ENCODE measurements at regions not wholly inside any gene's neighbourhood (a gene's known extent, or its start where the extent isn't known, plus 50 kb on each side); places are given as distances from the start of the nearest gene placed in this dataset.

DNA sequence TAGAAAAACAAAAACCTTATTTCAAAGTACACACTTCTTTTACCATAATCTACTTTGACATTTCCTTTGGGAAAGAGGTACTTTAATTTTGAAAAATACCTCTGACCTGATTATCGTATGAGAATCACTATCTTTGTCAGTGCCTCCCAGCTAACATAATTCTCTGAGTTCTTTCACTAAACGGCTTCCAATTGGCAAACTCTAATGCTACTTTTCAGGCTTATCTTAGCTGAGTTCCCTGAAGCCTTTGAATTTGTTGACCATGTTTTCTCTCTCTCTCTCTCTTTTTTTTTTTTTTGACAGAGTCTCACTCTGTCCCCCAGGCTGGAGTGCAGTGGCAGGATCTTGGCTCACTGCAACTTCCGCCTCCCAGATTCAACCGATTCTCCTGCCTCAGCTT is 312.8 kb downstream of the ZPLD1 start:
- no peak for DNase-seq (ENCODE audit: low read depth in 2 of 2)

DNA sequence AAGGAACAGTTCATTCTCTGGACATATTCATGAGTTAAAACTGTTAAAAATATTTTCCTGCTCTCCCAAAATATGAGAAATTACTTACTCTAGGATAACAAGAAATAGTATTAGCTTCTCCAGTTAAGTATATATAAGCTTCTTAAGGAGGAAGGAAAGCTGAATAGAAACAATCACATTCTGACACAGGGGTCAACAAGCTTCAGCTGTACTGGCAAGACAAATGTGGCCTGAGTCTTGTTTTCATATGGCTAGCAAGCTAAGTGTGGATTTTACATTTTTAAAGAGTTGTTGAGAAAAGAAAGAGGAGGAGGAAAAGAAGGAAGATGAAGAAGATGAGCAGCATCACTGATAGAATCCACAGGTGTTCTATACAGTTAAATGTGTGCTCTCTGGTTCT is 313.8 kb downstream of the ZPLD1 start:
- DNase-seq (ENCODE audit: low read depth in 2 of 2) = no peak

DNA sequence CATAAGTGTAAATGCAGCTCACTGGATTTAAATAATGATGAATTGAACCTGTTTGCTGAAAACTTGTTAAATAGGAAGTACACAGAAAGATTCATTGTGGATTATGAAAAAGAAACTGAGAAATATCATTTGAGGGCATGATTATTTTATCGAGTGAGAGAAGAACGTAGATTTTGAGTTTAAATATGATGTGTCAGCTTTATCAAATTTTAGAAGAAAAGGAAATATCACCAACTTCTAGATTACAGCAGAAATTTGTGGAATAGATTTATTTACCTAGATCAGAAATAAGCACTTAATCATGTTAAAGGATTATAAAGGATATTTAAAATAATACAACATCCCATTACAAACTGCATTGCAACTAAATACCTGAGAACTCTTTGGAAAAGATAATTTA is 315.5 kb downstream of the ZPLD1 start:
- no peak for DNase-seq (ENCODE audit: low read depth in 2 of 2)

DNA sequence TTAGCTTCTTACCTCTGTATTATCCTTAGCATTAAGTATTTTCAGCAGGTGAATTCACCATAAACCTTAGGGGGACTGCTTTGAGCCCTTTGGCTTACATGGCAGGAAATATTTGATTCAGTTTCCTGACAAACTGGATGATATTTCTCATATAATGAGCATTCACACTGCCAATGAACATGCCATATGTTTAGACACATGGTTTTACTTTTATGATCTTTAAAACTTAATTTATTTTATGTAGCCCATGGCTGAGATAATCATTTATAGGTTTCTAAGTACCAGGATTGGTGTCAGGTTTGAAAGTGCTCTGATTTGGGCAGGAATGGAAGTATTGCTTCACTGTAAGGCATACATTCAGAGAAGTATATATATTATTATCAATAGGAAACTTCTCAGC is 319.1 kb downstream of the ZPLD1 start:
- DNase-seq (ENCODE audit: low read depth in 2 of 2) = no peak

DNA sequence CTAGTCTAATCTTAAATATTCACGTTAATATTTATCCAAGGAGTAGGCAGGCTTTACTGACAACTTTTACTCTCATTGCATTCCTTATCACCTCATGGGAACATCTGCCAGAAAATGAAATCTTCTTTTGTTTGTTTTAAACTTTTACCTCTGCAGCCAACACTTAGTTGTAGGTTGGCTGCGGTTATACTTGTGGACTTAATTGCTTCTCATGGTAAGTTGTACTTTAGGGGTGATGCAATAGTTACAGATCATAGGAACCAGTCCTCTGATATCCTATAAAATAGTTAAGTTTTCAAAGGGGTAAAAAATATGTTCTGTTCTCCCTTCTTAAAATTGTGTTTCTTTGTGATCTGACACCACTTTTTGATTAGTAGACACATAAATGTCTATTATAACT is 321.9 kb downstream of the ZPLD1 start:
- DNase-seq (ENCODE audit: low read depth in 2 of 2) = no peak

DNA sequence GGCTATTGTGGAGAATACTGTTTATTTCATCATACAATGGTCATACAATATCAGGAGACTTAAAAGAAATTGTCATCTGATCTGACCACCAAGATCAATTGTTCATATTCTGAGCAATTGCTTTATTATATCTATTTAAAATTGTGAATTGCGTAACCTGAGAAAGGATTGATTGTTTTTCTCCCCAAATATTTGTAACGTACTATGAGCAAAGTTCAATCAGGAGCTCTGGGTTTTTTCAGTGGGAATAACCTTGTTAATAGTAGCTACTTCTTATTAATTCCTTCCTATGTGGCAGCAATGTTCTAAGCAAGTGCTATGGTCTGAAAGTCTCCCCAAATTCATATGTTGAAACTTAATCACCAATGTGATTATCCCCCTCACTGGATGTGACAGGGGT is 323.1 kb downstream of the ZPLD1 start:
- no peak for DNase-seq (ENCODE audit: low read depth in 2 of 2)

DNA sequence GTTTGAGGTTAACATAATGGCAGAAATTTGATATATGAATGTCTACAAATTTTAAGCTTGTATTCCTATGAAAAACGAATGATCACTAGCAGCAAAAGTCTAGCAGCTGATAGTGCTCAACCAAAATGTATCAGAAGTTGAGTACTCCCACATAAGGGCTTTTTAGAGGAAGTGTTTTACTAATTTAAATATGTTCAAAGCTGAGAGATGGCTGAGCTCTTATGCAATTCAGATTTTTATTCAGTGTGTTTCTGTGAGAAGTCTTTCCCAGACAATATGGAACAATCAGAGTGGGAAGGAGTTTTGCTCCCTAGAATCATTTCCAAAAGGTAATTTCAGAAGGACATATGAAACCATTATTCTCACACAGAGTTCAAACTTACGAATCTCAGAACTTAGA is 327.0 kb downstream of the ZPLD1 start:
- DNase-seq (ENCODE audit: low read depth in 2 of 2) = no peak

DNA sequence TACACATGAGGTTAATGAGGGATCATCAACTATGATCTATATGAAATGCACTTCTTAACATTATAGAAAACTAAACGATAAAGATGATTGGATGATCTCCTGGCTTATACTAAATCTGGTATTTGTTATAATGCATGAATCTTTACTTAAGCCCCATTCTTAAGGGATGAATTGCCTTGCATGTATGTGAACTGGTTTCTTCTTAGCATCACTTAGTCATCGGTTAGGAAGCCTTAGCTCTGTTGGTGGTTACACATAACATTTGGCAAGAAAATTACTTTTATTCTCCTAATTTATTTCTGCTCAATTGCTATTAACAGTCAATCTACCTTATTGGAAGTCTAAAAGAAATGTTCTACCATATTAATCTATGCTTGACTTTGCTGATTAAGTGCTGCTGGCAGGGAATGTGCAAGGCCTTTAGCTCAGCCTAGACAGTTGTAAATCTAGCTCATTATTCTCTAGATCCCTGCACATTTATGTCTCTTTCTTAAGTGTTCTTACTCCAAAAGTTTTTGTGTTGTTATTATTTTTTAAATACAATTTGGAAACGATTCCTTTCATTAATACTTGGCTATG is 356.0 kb downstream of the ZPLD1 start:
- DNase-seq (ENCODE audit: low read depth in 2 of 2) = no peak

DNA sequence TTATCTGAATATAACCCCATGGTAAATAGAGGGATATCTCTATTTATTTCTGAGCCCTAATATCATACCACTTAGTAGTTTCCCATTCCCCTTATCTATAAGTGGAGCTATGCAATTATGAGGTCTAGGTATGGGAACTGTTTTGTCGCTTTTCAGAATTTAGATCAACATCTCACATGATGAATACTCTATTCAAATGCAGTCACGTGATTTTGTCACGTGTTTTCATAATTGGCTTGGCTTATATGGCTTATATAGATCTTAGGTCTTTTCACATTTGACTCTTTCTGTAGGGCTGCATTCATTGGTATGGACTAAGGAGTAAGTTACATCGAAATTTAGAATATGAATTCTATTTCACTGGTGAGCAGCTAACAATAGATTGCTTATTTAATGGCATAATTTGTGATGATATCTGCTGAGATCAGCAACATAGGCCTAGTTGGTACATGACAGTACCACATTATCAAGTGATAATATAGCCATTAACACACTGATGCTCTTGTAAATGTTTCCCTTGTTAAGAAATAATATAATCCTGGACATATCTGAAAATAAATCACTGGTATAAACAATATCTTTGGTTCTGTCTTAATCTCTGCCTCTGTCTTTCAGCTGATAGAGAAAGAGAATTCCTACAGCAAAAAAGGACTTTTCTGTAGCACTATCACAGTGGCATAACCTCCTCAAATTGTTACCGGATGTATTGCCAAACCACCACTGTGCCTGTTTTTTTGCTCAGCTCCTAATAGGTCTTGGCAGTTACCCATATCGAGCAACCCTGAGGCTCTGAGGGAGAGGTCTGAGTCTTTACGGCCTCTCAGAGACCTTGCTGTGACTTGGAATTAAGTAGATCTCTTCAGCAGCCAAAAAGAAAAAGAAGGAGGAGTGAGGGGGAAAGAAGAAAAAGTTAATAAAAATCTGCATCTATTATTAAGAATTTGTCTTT is 357.1 kb downstream of the ZPLD1 start:
- no peak for DNase-seq (ENCODE audit: low read depth in 2 of 2)

DNA sequence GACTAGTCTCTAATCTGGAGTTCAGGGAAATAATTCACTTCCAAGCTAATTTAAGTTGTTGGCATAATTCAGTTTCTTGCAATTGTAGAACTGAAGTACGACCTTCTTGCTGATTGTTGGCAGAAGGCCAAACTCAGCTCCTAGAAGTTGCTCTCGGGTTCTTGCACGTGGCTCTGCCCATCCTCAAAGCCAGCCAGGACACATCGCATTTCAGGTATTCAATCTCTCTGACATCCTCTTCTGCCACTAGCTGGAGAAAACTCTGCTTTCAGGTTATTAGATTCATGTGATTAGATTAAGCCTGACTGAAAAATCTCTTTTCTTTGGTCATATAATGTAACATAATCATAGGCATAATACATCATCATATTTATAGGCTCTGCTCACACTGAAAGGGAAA is 362.0 kb downstream of the ZPLD1 start:
- DNase-seq (ENCODE audit: low read depth in 2 of 2) = no peak

DNA sequence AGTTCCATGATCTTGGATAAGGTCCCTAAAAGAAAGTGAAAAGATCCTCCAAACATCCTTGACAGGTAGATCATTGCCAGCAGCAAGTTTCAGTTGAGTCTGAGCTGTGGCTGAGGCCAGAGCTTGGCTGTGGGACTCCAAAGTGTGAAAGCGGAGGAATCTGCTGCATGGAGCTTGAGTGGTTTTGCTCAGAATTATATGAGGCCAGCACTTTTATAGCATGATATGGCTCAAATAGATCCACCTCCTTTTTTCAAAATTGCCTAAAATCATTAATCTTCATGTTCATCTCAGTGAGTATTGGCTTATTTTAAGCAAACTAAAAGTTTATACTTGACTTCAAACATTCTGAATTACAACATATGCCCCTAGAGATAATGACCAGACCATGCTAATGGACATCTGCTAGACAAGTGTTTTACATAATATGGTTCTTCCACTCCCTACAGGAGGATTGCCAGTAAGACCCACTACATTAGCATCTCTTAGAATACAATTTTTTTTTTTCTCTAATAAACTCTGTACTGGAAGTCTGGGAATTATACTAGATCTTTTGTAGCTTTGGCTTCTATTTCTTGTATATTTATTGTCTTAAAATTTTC is 368.1 kb downstream of the ZPLD1 start:
- no peak for DNase-seq (ENCODE audit: low read depth in 2 of 2)

DNA sequence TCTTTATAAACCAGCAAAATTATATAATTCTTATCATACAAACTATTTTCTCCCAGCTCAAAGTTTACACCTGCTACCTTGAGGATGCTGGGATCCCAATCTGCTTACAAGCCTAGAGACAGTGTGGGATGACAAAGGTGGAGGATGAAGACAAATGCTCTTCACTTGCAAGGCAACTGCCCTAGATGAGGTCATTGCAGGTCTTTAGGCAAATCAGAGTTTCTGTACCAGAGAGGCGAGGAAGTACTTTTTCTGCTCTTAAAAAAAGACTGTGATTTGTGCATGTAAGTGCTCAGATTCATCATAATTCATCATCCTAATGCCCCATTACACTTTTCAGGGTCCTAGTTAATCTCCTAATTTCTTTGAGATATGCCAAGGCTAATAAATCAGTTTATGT is 376.1 kb downstream of the ZPLD1 start:
- no peak for DNase-seq (ENCODE audit: low read depth in 2 of 2)

DNA sequence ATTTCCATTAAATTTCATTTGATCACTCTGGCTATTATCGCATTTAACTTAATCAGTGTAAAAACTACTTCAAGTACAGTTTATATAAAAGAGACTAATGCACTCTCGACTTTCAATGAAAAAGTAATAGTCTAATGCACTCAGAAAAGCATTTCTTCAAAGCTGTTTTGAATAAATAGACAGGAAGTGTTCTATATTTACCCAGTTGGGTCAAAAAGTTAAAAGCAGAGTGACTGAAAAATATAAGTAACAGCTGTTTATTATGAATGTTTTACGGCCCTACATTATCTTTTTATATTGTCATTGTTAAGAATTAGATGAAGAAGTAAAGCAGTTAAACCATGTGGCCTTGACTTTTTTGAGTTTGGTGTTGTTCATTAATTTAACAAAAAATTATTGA is 391.8 kb downstream of the ZPLD1 start:
- DNase-seq (ENCODE audit: low read depth in 2 of 2) = no peak

DNA sequence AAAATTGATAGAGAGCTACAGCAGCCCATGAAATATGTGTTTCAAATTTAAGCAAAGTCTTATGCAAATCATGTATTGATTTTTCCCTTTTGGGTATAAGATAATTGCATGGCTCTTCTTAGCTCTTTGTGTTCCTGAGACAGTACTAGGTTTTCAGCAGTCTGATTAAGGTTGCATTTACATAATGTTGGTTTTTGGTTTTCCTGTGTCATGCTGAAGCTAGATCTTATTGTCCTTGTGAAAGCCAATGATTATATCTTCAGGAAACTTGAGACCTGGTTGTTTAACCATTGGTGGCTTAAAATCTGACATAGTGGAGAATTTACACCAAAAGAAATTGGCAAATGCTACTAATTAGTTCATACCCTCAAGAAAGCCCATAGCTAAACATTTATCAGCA is 392.6 kb downstream of the ZPLD1 start:
- DNase-seq (ENCODE audit: low read depth in 2 of 2) = no peak

DNA sequence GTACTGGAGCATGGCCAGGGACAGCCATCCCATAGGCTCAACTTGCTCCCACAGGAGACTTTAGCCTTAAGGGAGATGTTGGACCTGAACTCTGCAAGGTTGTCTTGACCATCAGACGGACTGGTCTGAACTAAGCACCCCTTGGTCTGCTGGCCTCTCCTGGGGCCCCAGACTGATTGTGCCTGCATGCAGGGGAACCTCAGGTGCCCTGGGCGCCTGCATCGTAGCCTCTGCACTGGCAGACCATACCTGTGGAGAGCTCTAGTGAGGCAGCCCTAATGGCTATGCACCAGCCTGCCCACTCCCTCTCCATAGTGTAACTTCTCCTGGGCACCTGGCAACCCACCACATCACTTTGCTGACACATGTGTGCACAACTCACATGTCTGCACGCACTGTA is 395.6 kb downstream of the ZPLD1 start:
- DNase-seq (ENCODE audit: low read depth in 2 of 2) = no peak

DNA sequence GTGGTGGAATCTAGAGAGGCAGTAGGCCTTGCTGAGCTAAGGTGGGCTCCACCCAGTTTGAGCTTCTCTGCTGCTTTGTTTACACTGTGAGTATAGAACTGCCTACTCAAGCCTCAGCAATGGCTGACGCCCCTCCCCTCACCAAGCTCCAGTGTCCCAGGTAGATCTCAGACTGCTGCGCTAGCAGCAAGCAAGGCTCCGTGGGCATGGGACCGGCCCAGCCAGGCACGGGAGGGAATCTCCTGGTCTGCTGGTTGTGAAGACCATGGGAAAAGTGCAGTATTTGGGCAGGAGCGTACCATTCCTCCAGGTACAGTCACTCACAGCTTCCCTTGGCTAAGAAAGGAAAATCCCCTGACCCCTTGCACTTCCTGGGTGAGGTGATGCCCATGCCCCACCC is 407.1 kb downstream of the ZPLD1 start:
- DNase-seq (ENCODE audit: low read depth in 2 of 2) = no peak

DNA sequence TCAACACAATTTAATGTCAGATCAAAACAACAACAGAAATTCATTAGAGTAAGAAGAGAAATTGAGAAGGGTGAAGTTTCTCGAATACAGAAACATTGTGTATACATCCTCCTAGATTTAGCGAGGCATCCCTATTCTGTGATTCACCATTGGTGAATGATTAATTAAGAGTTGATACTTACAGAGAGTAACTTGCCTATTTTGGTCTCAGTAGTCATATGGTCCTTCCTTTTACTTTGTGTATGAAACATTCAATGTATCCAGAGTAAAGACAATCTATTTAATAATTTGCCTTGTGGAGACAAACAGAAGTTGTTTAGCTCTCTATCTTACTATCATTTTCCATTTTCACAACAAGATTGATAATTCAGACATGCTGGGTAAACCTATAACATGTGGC is 432.0 kb downstream of the ZPLD1 start:
- no peak for DNase-seq (ENCODE audit: low read depth in 2 of 2)

DNA sequence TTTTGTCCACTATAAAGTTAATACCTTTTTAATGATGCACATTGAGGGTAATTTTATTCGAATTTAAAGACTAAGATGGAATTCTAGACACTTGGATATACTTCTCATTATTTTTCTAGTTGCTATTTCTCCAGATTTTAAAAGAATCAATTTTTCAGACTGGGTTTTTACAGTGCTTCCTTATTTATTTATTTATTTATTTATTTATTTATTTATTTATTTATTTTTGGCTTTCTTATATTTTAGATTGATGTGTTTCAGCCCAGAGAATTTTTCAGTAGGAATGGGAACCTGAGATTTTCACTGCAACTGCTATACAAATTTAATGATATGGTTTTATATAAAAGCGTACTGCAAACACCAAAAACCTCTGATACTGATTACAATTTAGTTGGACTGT is 448.7 kb downstream of the ZPLD1 start:
- DNase-seq (ENCODE audit: low read depth in 2 of 2) = no peak

DNA sequence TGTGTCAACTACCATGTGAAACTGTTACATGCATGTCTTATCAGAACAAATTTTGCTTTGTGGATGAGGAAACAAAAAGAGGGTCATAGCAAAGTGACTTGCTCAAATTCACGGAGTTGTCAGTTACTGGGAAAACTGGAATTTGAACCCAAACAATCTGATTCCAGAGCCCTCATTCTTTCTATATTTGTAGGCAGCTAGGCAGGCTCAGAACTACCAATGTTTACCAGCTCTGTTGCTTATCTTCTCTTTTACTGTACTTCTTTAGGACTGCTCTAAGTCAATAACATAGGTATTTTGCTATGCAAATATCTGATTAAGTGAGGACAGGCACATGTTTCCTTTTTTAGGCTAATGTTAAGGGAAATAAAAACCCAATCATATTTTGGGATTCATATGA is 450.5 kb downstream of the ZPLD1 start:
- DNase-seq (ENCODE audit: low read depth in 2 of 2) = no peak

DNA sequence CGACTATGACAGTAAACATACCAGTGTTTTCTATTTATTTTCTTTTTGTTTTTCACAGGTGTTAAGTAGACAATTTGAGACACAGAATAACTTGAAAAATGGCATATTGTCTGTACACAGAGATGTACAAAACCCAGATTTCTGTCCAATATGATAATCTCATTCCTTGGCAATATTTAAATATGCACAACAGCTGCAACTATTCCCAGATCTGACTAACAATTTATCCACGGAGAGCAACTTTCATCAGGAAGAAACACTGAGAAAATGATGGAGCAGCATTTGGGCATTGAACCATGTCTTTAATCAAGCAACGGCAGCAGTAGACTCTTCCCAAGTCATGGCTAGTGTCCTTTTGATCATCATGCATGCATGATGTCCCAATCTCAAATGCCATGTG is 452.6 kb downstream of the ZPLD1 start:
- no peak for DNase-seq (ENCODE audit: low read depth in 2 of 2)

DNA sequence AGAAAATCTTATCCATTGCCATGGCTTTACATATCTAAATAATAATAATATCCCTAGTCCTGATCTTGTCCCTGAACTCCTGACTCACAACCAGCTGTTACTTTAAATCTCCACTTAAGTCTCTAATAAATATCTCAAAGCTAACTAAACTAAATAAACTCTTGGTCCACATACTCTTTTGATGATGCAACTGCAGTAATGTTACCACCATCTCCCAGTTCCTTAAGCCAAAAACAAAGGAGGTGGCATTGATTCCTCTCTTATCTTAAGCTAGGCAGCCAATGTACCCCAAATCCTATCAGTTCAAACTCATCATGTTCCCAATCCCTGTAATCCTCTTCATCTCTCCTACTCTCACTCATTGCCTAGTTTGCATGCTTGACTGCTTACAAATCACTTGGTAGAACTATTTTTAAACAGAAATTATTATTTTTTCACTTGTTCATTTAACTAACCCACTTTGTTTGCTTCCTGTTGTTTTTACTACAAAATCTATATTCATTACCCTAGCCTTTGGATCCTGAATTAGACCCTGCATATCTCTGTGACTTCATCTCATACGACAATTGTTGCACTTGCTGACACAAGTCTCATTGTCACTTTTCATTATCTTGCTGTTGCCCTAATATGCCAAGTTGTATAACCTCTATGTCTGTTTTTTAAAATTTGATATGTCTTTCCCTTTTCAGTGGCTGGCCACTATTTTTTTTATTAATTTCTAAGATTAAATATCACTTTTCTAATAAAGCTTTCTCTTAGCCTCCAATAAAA is 462.2 kb downstream of the ZPLD1 start:
- no peak for DNase-seq (ENCODE audit: low read depth in 2 of 2)

DNA sequence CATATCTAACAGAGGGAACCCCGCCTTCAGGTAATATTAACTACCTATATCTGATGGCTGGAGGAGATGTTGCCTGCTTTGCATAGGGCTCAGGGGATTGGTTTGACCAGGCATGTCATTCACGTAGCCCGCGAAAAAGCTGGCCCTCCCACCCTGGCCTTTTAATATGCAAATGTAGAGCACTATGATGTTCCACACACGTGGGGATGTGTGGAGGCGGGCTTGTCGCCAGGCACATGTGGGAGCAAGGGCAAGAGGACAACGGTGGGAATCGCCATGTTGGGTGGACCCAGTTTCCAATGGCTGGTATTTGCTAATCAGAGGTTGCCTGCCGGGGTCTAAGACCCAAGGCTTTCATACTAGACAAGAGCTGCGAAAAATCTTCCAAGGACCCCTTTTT is 469.8 kb downstream of the ZPLD1 start:
- DNase-seq (ENCODE audit: low read depth in 2 of 2) = no peak

Data from lung microvascular endothelial cell (primary cell).